SU-DHL-6 (cell line): ENCODE measurements at regions not wholly inside any gene's neighbourhood (a gene's known extent, or its start where the extent isn't known, plus 50 kb on each side); places are given as distances from the start of the nearest gene placed in this dataset.

Source experiments
- H2AFZ ChIP-seq: fragments of 200-600 bp; sonication (generic); 2 replicates; pipeline ENCODE4 v1.6.1; 2014; ENCODE audit warnings: low read depth, mild to moderate bottlenecking, moderate library complexity, mixed read lengths, antibody characterized with exemption, low read length; ENCODE audit not compliant: severe bottlenecking
- H3F3A ChIP-seq: fragments of 200-600 bp; shearing (Covaris generic); 2 replicates; pipeline ENCODE4 v1.6.0; 2016; ENCODE audit warnings: antibody characterized with exemption, mild to moderate bottlenecking; ENCODE audit not compliant: insufficient read depth
- H3K27ac ChIP-seq: fragments of 200-600 bp; sonication (generic); 2 replicates; pipeline ENCODE4 v1.5.1; 2016; ENCODE audit warnings: low read depth, mild to moderate bottlenecking, low read length, moderate library complexity, mixed read lengths
- H3K27me3 ChIP-seq: fragments of 200-600 bp; sonication (generic), shearing (Covaris generic); 2 replicates; pipeline ENCODE4 v1.6.0; 2014; ENCODE audit warnings: mild to moderate bottlenecking, low read length
- H3K36me3 ChIP-seq: fragments of 200-600 bp; sonication (generic); 2 replicates; pipeline ENCODE4 v1.6.1; 2014; ENCODE audit warnings: mild to moderate bottlenecking, low read length, mixed read lengths
- H3K4me2 ChIP-seq: fragments of 300-600, 200-600 bp; shearing (Covaris generic), sonication (generic); 2 replicates; pipeline ENCODE4 v1.6.0; 2014; ENCODE audit warnings: low read length, low read depth, mild to moderate bottlenecking; ENCODE audit not compliant: poor library complexity, severe bottlenecking
- H3K4me3 ChIP-seq: fragments of 200-600 bp; sonication (generic); 2 replicates; pipeline ENCODE4 v1.5.1; 2014; ENCODE audit warnings: antibody characterized with exemption, low read length, mild to moderate bottlenecking, mixed read lengths; ENCODE audit not compliant: insufficient read depth, poor library complexity, severe bottlenecking
- H3K79me2 ChIP-seq: fragments of 200-600 bp; sonication (generic); 2 replicates; pipeline ENCODE4 v1.6.1; 2014; ENCODE audit warnings: mild to moderate bottlenecking, low read length, moderate library complexity; ENCODE audit not compliant: insufficient read depth
- H3K9ac ChIP-seq: fragments of 200-600 bp; sonication (generic); 2 replicates; pipeline ENCODE4 v1.7.0; 2014; ENCODE audit warnings: mild to moderate bottlenecking, low read length
- H3K9me2 ChIP-seq: fragments of 200-600 bp; sonication (generic); replicated peaks from 2 replicates; pipeline ENCODE4 v1.6.1; 2014; ENCODE audit warnings: low read length; ENCODE audit not compliant: insufficient read depth
- H3K9me3 ChIP-seq: fragments of 200-600 bp; sonication (generic); 2 replicates; pipeline ENCODE4 v1.6.1; 2014; ENCODE audit warnings: low read length, mixed read lengths; ENCODE audit not compliant: insufficient read depth
- H4K20me1 ChIP-seq: fragments of 200-600 bp; sonication (generic); 2 replicates; pipeline ENCODE4 v1.6.1; 2014; ENCODE audit warnings: low read depth, mild to moderate bottlenecking, antibody characterized with exemption, low read length, moderate library complexity, mixed read lengths
- CTCF ChIP-seq: fragments of 200-600 bp; sonication (generic); IDR thresholded peaks from one replicate; pipeline ENCODE4 v1.5.1; 2017; ENCODE audit warnings: antibody characterized with exemption, mild to moderate bottlenecking, low read length, moderate library complexity; ENCODE audit not compliant: insufficient read depth, poor library complexity, severe bottlenecking
- EZH2phosphoT487 ChIP-seq: fragments of 200-600 bp; sonication (generic), shearing (Covaris generic); conservative IDR thresholded peaks from 2 replicates; pipeline ENCODE4 v1.6.1; 2018; ENCODE audit warnings: mild to moderate bottlenecking, antibody characterized with exemption, low read length, moderate library complexity, mixed read lengths

- Histone ChIP-seq H3F3A (no peaks in the 10 kb centered on the region), H2AFZ (no peak overlapping the region), H3K4me2 (no peak overlapping the region), H3K9me3 (no peaks in the 10 kb centered on the region), H3K27me3 (no peaks in the 10 kb centered on the region), H3K9ac (no peak overlapping the region), H3K27ac (no peak overlapping the region), H3K79me2 (no peaks in the 10 kb centered on the region), H3K36me3 (no peaks in the 10 kb centered on the region), H3K9me2 (no peaks in the 10 kb centered on the region), H4K20me1 (no peaks in the 10 kb centered on the region), H3K4me3 (no peak overlapping the region)
- no peak for TF ChIP-seq EZH2phosphoT487
- TF ChIP-seq CTCF = no peak
Measured at GRCh38 chr9:12457237-12457636, 235.9 kb upstream of the TYRP1 start.

GRCh38 chr9:12461763-12462460 is 231.3 kb upstream of the TYRP1 start:
- Histone ChIP-seq H3K4me2 (no peak overlapping the region), H2AFZ (no peak overlapping the region), H3K27me3 (no peaks in the 10 kb centered on the region), H3F3A (no peaks in the 10 kb centered on the region), H3K79me2 (no peaks in the 10 kb centered on the region), H3K9ac (no peak overlapping the region), H4K20me1 (no peaks in the 10 kb centered on the region), H3K27ac (no peak overlapping the region), H3K9me2 (no peaks in the 10 kb centered on the region), H3K4me3 (no peak overlapping the region), H3K9me3 (no peaks in the 10 kb centered on the region), H3K36me3 (no peaks in the 10 kb centered on the region)
- no peak for TF ChIP-seq CTCF
- TF ChIP-seq EZH2phosphoT487 = no peak

DNA sequence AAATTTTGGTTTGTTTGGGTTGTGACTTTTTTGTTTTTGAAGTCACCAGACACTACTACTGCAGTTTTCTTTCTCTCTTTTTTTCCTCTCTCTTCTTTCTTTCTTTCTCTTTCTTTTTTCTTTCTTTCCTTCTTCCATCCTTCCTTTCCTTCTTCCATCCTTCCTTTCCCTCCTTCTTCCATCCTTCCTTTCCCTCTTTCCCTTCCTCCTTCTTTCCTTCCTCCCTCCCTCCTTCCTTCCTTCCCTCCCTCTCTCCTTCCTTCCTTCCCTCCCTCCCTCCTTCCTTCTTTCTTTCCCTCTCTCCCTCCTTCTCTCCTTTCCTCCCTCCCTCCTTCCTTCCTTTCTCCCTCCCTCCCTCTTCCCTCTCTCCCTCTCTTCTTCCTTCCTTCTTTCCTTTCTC is 230.3 kb upstream of the TYRP1 start:
- Histone ChIP-seq H2AFZ (no peak overlapping the region), H3K27ac (no peak overlapping the region), H3K9ac (no peak overlapping the region), H3K36me3 (no peaks in the 10 kb centered on the region), H3K27me3 (no peaks in the 10 kb centered on the region), H4K20me1 (no peaks in the 10 kb centered on the region), H3K9me3 (no peaks in the 10 kb centered on the region), H3K9me2 (no peaks in the 10 kb centered on the region), H3K4me2 (no peak overlapping the region), H3K79me2 (no peaks in the 10 kb centered on the region), H3F3A (no peaks in the 10 kb centered on the region), H3K4me3 (no peak overlapping the region)
- TF ChIP-seq CTCF = no peak
- TF ChIP-seq EZH2phosphoT487 = no peak
